NT2/D1 (cell line): ENCODE measurements at regions not wholly inside any gene's neighbourhood (a gene's known extent, or its start where the extent isn't known, plus 50 kb on each side); places are given as distances from the start of the nearest gene placed in this dataset.

Experiments
- SUZ12 ChIP-seq: IDR thresholded peaks from 2 replicates; pipeline ENCODE4 v1.6.1; 2011; ENCODE audit not compliant: insufficient read length, insufficient read depth; ENCODE audit errors: extremely low read depth
- YY1 ChIP-seq: IDR thresholded peaks from 2 replicates; pipeline ENCODE4 v1.6.1; 2011; ENCODE audit not compliant: insufficient read length, insufficient read depth
- ZNF274 ChIP-seq: IDR thresholded peaks from 2 replicates; pipeline ENCODE4 v1.6.1; 2011; ENCODE audit warnings: mild to moderate bottlenecking, low read depth, low read length

DNA sequence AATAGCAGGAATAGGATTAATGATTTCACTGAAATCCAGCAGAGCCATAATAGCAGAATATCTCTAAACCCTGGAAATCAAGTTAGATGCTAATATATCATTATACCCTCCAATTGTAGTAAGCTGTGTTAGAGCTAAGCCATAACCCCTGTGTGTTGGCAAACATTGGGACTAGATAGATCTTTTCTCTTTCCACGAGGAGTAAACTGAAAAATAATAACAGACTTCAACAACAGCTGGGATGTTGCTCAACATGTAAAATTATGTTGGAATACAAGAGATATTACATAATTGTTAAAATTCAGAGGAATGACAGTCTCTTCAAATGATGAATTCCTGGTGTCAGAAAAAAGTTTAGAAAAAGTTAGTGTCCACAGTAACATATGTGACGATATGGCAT, 383.8 kb downstream of the SNAPC1 start:
- TF ChIP-seq ZNF274 (no peak), YY1 (no peak), SUZ12 (no peak)
